ENCODE measurements at regions not wholly inside any gene's neighbourhood (a gene's known extent, or its start where the extent isn't known, plus 50 kb on each side); places are given as distances from the start of the nearest gene placed in this dataset.

GRCh38 chr11:25928076-25928475 is 403.9 kb upstream of the ANO3 start:
- Histone ChIP-seq H3K4me1 (ENCODE audit: control insufficient read depth, insufficient read depth, low read length) (no peaks in the 10 kb centered on the region), H3K27me3 (ENCODE audit: control insufficient read depth, insufficient read depth, low read length) (no peaks in the 10 kb centered on the region), H3K9me3 (ENCODE audit: control insufficient read depth, insufficient read depth, low read depth, low read length) (no peaks in the 10 kb centered on the region), H3K27ac (ENCODE audit: low read length) (no peak overlapping the region), H3K4me3 (ENCODE audit: low read depth in 2 of 2, low read length in 2 of 2) (no peak overlapping the region), H3K36me3 (ENCODE audit: control insufficient read depth, insufficient read depth, low read length) (no peaks in the 10 kb centered on the region)
- in situ Hi-C loops (cut with HindIII; ENCODE audit: low pct_unique_long_range_greater_than_20kb, low sequenced_read_pairs) (no loop called here), intact Hi-C loops (cut with micrococcal nuclease; ENCODE audit: unreplicated experiment) (no loop called here)
- BruUV-seq (replicated peaks): no TSS peak
- no peak for TF ChIP-seq CTCF (IDR thresholded peaks at IDR 0.05)
- no peak for TF ChIP-seq SIN3A (IDR thresholded peaks at IDR 0.05; ENCODE audit: borderline replicate concordance, insufficient read depth, low read depth, low read length)
- no peak for TF ChIP-seq POLR2AphosphoS5 (IDR thresholded peaks at IDR 0.05; ENCODE audit: low read depth, low read length)
- no peak for TF ChIP-seq TCF7L2 (IDR thresholded peaks at IDR 0.05; ENCODE audit: low read depth, low read length)
- TF ChIP-seq, protein P1, sequence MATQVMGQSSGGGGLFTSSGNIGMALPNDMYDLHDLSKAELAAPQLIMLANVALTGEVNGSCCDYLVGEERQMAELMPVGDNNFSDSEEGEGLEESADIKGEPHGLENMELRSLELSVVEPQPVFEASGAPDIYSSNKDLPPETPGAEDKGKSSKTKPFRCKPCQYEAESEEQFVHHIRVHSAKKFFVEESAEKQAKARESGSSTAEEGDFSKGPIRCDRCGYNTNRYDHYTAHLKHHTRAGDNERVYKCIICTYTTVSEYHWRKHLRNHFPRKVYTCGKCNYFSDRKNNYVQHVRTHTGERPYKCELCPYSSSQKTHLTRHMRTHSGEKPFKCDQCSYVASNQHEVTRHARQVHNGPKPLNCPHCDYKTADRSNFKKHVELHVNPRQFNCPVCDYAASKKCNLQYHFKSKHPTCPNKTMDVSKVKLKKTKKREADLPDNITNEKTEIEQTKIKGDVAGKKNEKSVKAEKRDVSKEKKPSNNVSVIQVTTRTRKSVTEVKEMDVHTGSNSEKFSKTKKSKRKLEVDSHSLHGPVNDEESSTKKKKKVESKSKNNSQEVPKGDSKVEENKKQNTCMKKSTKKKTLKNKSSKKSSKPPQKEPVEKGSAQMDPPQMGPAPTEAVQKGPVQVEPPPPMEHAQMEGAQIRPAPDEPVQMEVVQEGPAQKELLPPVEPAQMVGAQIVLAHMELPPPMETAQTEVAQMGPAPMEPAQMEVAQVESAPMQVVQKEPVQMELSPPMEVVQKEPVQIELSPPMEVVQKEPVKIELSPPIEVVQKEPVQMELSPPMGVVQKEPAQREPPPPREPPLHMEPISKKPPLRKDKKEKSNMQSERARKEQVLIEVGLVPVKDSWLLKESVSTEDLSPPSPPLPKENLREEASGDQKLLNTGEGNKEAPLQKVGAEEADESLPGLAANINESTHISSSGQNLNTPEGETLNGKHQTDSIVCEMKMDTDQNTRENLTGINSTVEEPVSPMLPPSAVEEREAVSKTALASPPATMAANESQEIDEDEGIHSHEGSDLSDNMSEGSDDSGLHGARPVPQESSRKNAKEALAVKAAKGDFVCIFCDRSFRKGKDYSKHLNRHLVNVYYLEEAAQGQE (IDR thresholded peaks at IDR 0.05; ENCODE audit: insufficient read depth in 1 of 2, low read depth in 2 of 2, low read length in 1 of 2): no peak
- DNase-seq (ENCODE audit: low read depth, low spot score): no peak
- no peak for ATAC-seq
- ChIA-PET CTCF (no interaction called here), POLR2A (no interaction called here)

GRCh38 chr11:25938952-25939351 is 393.0 kb upstream of the ANO3 start:
- in situ Hi-C loops (cut with HindIII; ENCODE audit: low pct_unique_long_range_greater_than_20kb, low sequenced_read_pairs) (no loop called here), intact Hi-C loops (cut with micrococcal nuclease; ENCODE audit: unreplicated experiment) (no loop called here)
- Histone ChIP-seq H3K4me1 (ENCODE audit: control insufficient read depth, insufficient read depth, low read length) (no peaks in the 10 kb centered on the region), H3K4me3 (ENCODE audit: low read depth in 2 of 2, low read length in 2 of 2) (no peak overlapping the region), H3K9me3 (ENCODE audit: control insufficient read depth, insufficient read depth, low read depth, low read length) (no peaks in the 10 kb centered on the region), H3K27me3 (ENCODE audit: control insufficient read depth, insufficient read depth, low read length) (no peaks in the 10 kb centered on the region), H3K27ac (ENCODE audit: low read length) (no peak overlapping the region), H3K36me3 (ENCODE audit: control insufficient read depth, insufficient read depth, low read length) (no peaks in the 10 kb centered on the region)
- DNase-seq (ENCODE audit: low read depth, low spot score): no peak
- ChIA-PET POLR2A (no interaction called here), CTCF (no interaction called here)
- TF ChIP-seq CTCF (IDR thresholded peaks at IDR 0.05) (no peak), SIN3A (IDR thresholded peaks at IDR 0.05; ENCODE audit: borderline replicate concordance, insufficient read depth, low read depth, low read length) (no peak)
- TF ChIP-seq, protein P1 (IDR thresholded peaks at IDR 0.05; ENCODE audit: insufficient read depth in 1 of 2, low read depth in 2 of 2, low read length in 1 of 2): no peak
- no TSS peak for BruUV-seq (replicated peaks)
- no peak for ATAC-seq
